WTC11 (cell line): ENCODE measurements at regions not wholly inside any gene's neighbourhood (a gene's known extent, or its start where the extent isn't known, plus 50 kb on each side); places are given as distances from the start of the nearest gene placed in this dataset.

Experiments
- ATAC-seq: fragments of 200-7000 bp; cut with Tn5 transposase; 2 replicates; pipeline ENCODE4 v1.10.0; 2021; ENCODE audit warnings: mild to moderate bottlenecking, moderate library complexity
- CTCF ChIA-PET: fragments of 300-600 bp; sonication (Branson Sonifier 250); formaldehyde crosslinking; loops from one replicate; lab custom pipeline; 2021; ENCODE audit warnings: antibody characterized with exemption; lab: Charles Lee
- POLR2A ChIA-PET: fragments of 350-600 bp; sonication (Branson Sonifier 250); formaldehyde crosslinking; loops from one replicate; lab custom pipeline; 2021; ENCODE audit warnings: antibody characterized with exemption; lab: Charles Lee
- DNase-seq: peaks from one replicate; pipeline ENCODE4 v3.0.0; 2021; ENCODE audit warnings: low spot score
- H3K27ac Mint-ChIP-seq: 2 replicates; pipeline ENCODE4 v1.8.0; 2021; ENCODE audit warnings: mixed read lengths
- H3K27me3 Mint-ChIP-seq: 2 replicates; pipeline ENCODE4 v1.8.0; 2021; ENCODE audit warnings: low read depth, mild to moderate bottlenecking, moderate library complexity, mixed read lengths
- H3K36me3 Mint-ChIP-seq: 2 replicates; pipeline ENCODE4 v1.8.0; 2021; ENCODE audit warnings: mixed read lengths
- H3K4me1 Mint-ChIP-seq: 2 replicates; pipeline ENCODE4 v1.8.0; 2022; ENCODE audit warnings: mixed read lengths
- H3K4me3 Mint-ChIP-seq: 2 replicates; pipeline ENCODE4 v1.8.0; 2021; ENCODE audit warnings: mild to moderate bottlenecking, moderate library complexity, mixed read lengths
- H3K9me3 Mint-ChIP-seq: 2 replicates; pipeline ENCODE4 v1.8.0; 2021; ENCODE audit warnings: mixed read lengths
- ATF3 ChIP-seq: sonication (generic); formaldehyde crosslinking; conservative IDR thresholded peaks from 2 replicates; pipeline ENCODE4 v1.8.1; 2022; ENCODE audit warnings: mild to moderate bottlenecking, missing genetic modification reagents
- CBFB ChIP-seq: sonication (generic); formaldehyde crosslinking; IDR thresholded peaks from 2 replicates; pipeline ENCODE4 v1.8.1; 2022; ENCODE audit warnings: mild to moderate bottlenecking, low read depth, missing genetic modification reagents
- CREB1 ChIP-seq: sonication (generic); formaldehyde crosslinking; IDR thresholded peaks from 2 replicates; pipeline ENCODE4 v1.8.0; 2023; ENCODE audit warnings: mild to moderate bottlenecking, missing genetic modification reagents
- FOXK1 ChIP-seq: sonication (generic); formaldehyde crosslinking; IDR thresholded peaks from 2 replicates; pipeline ENCODE4 v1.8.0; 2022; ENCODE audit warnings: mild to moderate bottlenecking, moderate library complexity, missing genetic modification reagents
- FOXP4 ChIP-seq: sonication (generic); formaldehyde crosslinking; IDR thresholded peaks from 2 replicates; pipeline ENCODE4 v1.8.0; 2022; ENCODE audit warnings: mild to moderate bottlenecking, missing genetic modification reagents
- GABPB1 ChIP-seq: sonication (generic); formaldehyde crosslinking; IDR thresholded peaks from 2 replicates; pipeline ENCODE4 v1.8.1; 2023; ENCODE audit warnings: mild to moderate bottlenecking, missing genetic modification reagents
- HMGA2 ChIP-seq: fragments of 250-450 bp; sonication (Bioruptor Pico); IDR thresholded peaks from 2 replicates; pipeline ENCODE4 v1.4.0; 2021; ENCODE audit warnings: mild to moderate bottlenecking, moderate library complexity
- MXD4 ChIP-seq: fragments of 250-450 bp; sonication (Bioruptor Pico); IDR thresholded peaks from 2 replicates; pipeline ENCODE4 v1.8.0; 2021; ENCODE audit warnings: mild to moderate bottlenecking, moderate library complexity, borderline replicate concordance
- MYBL2 ChIP-seq: sonication (generic); formaldehyde crosslinking; IDR thresholded peaks from 2 replicates; pipeline ENCODE4 v1.8.1; 2023; ENCODE audit warnings: mild to moderate bottlenecking, moderate library complexity, missing genetic modification reagents
- NFATC4 ChIP-seq: fragments of 250-450 bp; sonication (Bioruptor Pico); IDR thresholded peaks from 2 replicates; pipeline ENCODE4 v1.9.0; 2021; ENCODE audit warnings: mild to moderate bottlenecking
- NR2C2 ChIP-seq: sonication (generic); formaldehyde crosslinking; IDR thresholded peaks from 2 replicates; pipeline ENCODE4 v1.8.0; 2022; ENCODE audit warnings: mild to moderate bottlenecking, missing genetic modification reagents
- STAT6 ChIP-seq: sonication (generic); formaldehyde crosslinking; conservative IDR thresholded peaks from 2 replicates; pipeline ENCODE4 v1.8.1; 2023; ENCODE audit warnings: mild to moderate bottlenecking, low read depth, missing genetic modification reagents, moderate library complexity
- TEAD1 ChIP-seq: sonication (generic); formaldehyde crosslinking; IDR thresholded peaks from 2 replicates; pipeline ENCODE4 v1.8.0; 2022; ENCODE audit warnings: mild to moderate bottlenecking, missing genetic modification reagents
- ZBTB21 ChIP-seq: sonication (generic); formaldehyde crosslinking; IDR thresholded peaks from 2 replicates; pipeline ENCODE4 v1.8.1; 2023; ENCODE audit warnings: mild to moderate bottlenecking, missing genetic modification reagents, borderline replicate concordance
- ZBTB43 ChIP-seq: sonication (generic); formaldehyde crosslinking; IDR thresholded peaks from 2 replicates; pipeline ENCODE4 v1.8.1; 2023; ENCODE audit warnings: mild to moderate bottlenecking, missing genetic modification reagents
- ZNF281 ChIP-seq: sonication (generic); formaldehyde crosslinking; IDR thresholded peaks from 2 replicates; pipeline ENCODE4 v1.8.0; 2023; ENCODE audit warnings: mild to moderate bottlenecking, missing genetic modification reagents

GRCh38 chr1:199305053-199305452 is 666.2 kb downstream of the PTPRC start:
- ATAC-seq = no peak
- CTCF ChIA-PET = no interaction called here
- DNase-seq = no peak
- TF ChIP-seq NFATC4 (CRISPR knock-in tag) = no peak
- Mint-ChIP-seq H3K27me3 (no peaks in the 10 kb centered on the region), H3K4me3 (no peak overlapping the region), H3K27ac (no peak overlapping the region), H3K36me3 (no peaks in the 10 kb centered on the region), H3K9me3 (no peaks in the 10 kb centered on the region), H3K4me1 (peaks cover 25% of the 10 kb centered on the region)
- POLR2A ChIA-PET = no interaction called here

- Mint-ChIP-seq H3K27ac (no peak overlapping the region), H3K9me3 (no peaks in the 10 kb centered on the region), H3K27me3 (no peaks in the 10 kb centered on the region), H3K4me3 (no peak overlapping the region), H3K4me1 (peaks cover 49% of the 10 kb centered on the region), H3K36me3 (no peaks in the 10 kb centered on the region)
- no peak for ATAC-seq
- POLR2A ChIA-PET = no interaction called here
- CTCF ChIA-PET = interaction anchor here (1.2 kb wide), 1 partner anchor 114 kb away, joined by 3 read pairs; no protein-coding TSS in a partner anchor
- TF ChIP-seq TEAD1 (CRISPR knock-in tag) (no peak), CBFB (no peak), ATF3 (CRISPR knock-in tag) (no peak), NR2C2 (CRISPR knock-in tag) (no peak), FOXK1 (no peak), HMGA2 (CRISPR knock-in tag) (no peak), ZBTB21 (CRISPR knock-in tag) (no peak), MXD4 (CRISPR knock-in tag) (no peak), ZNF281 (CRISPR knock-in tag) (no peak), MYBL2 (CRISPR knock-in tag) (no peak), ZBTB43 (CRISPR knock-in tag) (no peak), GABPB1 (CRISPR knock-in tag) (no peak), CREB1 (CRISPR knock-in tag) (no peak), FOXP4 (CRISPR knock-in tag) (no peak), STAT6 (no peak)
- DNase-seq = no peak
Measured at GRCh38 chr1:199307496-199308264, 668.8 kb downstream of the PTPRC start.
